ENCODE measurements at regions not wholly inside any gene's neighbourhood (a gene's known extent, or its start where the extent isn't known, plus 50 kb on each side); places are given as distances from the start of the nearest gene placed in this dataset.

- TF ChIP-seq EZH2 (IDR thresholded peaks at IDR 0.05) = no peak
- TF ChIP-seq FOXP2 (optimal IDR thresholded peaks at IDR 0.05; ENCODE audit: control extremely low read depth, extremely low read length, insufficient read depth) = no peak
- TF ChIP-seq POLR2AphosphoS5 (IDR thresholded peaks at IDR 0.05; ENCODE audit: borderline replicate concordance, low read depth, low read length) = no peak
These were observed 416.5 kb downstream of the TMEM135 start for GRCh38 chr11:87454241-87454640.
